ENCODE measurements at regions not wholly inside any gene's neighbourhood (a gene's known extent, or its start where the extent isn't known, plus 50 kb on each side); places are given as distances from the start of the nearest gene placed in this dataset.
A peak's percentile ranks its signal among the peaks of the same experiment; 100 is the strongest.

DNA sequence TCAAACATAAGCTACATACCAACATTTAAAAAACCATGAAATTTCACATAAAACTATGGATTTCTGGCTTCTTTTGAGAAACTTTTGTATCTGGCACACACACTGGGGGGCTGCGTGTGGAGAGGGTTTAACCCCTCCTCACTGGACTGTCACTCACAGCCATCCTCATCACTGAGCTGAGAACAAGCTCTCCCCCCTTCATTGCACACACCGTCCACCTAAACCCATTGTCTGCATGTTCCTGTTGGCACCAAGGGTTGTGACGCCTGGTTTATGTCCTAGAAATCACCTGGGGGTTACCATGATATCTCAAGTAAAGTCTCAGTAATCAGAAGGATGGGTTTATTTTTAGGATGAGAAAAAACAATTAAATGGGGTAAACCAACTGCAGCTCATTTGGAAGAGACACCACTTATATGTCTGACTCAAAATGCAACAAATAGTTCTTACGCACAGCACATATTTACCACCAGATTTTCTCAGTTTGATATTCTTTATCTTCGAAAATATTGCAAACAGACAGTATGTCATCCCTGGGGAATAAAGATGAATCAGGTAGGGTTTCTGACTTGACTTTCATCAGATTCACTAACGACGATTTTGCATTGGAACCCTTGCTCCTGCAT is 218.5 kb upstream of the KLF6 start:
- DNase-seq, result no peak

- no peak for DNase-seq
Measured at GRCh38 chr10:4001811-4002210, 216.8 kb upstream of the KLF6 start.

DNA sequence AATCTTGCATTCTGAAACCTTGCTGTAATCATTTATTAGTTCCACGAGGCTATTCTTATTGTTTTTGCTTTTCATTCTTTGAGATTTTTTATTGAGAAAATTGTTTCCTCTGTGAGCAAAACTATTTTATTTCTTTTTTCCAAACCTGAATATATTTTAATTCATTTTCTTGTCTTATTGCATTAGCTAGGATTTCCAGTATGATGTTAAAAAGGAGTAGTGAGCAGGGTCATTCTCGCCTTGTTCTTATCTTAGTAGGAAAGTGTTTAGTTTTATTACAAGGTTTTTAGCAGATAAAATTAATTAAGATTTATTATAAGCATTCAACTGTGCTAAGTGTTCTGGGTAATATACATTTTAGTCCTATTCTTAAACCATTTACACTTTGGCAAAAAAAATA is 214.6 kb upstream of the KLF6 start:
- no peak for DNase-seq

DNA sequence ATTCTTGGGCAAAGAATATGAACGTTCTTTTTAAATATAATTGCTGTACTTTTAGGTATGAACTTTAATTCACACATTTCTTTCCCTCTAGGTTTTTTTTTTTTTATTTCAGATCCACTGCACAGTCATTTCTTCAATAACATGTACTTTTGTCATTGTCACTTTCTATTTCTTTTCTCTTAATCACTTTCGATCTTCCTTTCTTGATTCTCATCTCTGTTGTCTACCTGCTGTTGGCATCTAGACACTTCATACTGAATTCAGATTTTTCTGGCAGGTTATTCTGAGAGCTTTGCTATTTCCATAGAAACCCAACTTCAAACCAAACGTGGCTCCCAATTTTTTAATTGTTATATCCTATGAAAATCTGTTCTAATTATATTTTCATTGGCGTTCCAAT is 211.7 kb upstream of the KLF6 start:
- no peak for DNase-seq

GRCh38 chr10:3995302-3996210 is 210.5 kb upstream of the KLF6 start:
- no peak for DNase-seq

- DNase-seq, result no peak
Measured at GRCh38 chr10:3992382-3993178, 207.6 kb upstream of the KLF6 start.

DNA sequence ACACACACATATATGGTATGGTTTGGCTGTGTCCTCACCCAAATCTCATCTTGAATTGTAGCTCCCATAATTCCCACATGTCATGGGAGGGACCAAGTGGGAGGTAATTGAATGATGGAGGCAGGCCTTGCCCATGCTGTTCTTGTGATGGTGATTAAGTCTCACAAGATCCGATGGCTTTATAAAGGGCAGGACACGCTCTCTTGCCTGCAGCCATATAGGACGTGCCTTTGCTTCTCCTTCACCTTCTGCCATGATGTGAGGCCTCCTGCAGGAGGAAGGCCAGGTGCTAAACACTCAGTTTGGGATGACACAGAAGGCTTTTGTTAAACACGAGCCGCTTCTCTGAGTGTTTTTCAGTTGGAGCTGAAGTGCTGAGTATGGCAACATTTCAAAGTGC is 205.3 kb upstream of the KLF6 start:
- DNase-seq, result no peak

- DNase-seq, result no peak
Measured at GRCh38 chr10:3987143-3987974, 202.3 kb upstream of the KLF6 start.

DNA sequence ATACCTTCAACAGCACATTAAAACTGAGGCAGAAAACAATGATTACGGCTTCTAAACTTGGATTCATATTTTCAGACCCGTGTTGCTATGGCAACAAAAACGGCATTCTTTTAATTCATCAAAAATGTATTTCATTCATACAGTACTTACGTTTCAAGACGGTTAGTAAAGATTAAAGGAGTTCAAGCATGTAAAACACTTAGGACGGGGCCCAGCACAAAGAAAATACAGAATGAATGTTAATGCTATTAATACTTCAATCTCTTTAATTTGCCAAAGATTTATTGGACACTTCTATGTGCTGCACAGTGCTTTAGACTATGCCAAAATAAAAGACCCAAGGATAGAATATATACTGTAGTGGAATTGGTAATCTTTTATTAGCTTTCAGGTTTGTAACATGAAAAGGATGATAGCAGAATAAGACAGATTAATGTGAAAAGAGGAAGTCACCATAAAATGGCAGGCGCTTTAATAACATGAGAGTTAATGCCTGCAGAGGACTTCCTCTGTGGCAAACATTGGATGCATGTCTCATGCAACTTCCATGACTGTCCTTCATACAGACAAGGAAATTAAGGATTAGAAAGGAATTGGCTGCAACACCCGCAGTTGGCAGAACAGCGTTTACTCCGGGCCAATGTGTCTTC is 201.6 kb upstream of the KLF6 start:
- DNase-seq, result no peak

- DNase-seq, result no peak
Measured at GRCh38 chr10:3982746-3983442, 197.9 kb upstream of the KLF6 start.

DNA sequence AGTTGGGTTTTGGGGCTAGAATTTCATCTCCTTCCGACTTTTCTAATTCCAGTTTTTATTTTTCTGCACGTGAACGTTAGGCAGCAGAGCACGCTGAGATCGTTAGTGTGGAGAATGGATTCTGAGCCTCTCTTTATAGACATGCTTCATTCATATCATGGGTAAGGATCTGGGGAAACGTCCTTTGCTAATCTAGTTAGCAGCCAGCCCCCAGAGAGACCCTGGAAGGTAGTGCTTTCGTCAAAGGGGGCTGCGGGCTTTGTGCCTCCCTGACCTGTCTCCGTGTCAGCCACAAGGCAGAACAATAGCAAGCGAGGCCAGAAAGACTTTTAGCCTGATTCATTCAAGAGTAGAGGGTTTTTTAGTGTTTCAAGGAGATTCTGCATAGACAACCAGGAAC is 196.3 kb upstream of the KLF6 start:
- no peak for DNase-seq

- no peak for DNase-seq
Measured at GRCh38 chr10:3980660-3981059, 195.7 kb upstream of the KLF6 start.

DNA sequence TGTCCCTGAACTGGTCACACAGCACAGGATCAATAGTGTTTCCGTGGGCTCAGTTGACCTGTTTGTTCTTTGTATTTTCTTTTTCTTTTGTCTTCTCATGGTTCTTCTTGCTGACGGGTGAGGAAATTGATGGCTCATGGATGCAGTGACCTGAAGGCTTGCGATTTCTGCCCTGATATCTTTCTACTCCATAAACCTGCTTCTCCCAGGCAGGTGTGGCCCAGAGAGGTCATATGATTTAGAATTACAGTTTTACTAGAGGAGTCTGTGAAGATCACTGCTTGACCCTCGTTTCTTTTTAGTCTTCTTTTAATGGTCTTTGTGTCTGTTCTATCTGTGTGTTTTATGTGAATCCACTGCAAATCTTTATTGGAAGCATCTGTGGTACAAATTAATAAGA is 195.1 kb upstream of the KLF6 start:
- DNase-seq, result no peak

- peak in 1 of 2 donors; percentile 36 for DNase-seq
Measured at GRCh38 chr10:3978761-3979160, 193.8 kb upstream of the KLF6 start.

GRCh38 chr10:3978174-3978573 is 193.2 kb upstream of the KLF6 start:
- no peak for DNase-seq

- no peak for DNase-seq
Measured at GRCh38 chr10:3977761-3978160, 192.8 kb upstream of the KLF6 start.

DNA sequence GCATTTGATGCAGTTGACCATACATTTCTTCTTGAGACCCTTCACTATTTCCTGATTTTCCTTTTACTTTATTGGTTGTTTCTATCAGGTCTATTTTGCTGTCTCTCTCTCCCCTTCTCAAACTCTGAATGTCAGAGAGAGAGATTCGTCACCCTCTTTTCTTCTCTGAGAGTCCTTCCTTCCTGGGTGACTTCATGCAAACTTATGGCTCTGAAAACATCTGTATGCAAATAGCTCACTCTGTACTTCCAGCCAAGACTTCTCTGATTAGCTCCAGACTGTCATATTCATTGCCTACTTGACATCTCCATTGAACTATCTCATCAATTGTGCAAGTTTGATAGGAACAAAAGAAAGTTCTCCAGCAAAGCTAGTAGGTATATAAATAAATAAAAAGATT is 191.7 kb upstream of the KLF6 start:
- peak in 1 of 2 donors; percentile 27 for DNase-seq

- no peak for DNase-seq
Measured at GRCh38 chr10:3976171-3976570, 191.2 kb upstream of the KLF6 start.

DNA sequence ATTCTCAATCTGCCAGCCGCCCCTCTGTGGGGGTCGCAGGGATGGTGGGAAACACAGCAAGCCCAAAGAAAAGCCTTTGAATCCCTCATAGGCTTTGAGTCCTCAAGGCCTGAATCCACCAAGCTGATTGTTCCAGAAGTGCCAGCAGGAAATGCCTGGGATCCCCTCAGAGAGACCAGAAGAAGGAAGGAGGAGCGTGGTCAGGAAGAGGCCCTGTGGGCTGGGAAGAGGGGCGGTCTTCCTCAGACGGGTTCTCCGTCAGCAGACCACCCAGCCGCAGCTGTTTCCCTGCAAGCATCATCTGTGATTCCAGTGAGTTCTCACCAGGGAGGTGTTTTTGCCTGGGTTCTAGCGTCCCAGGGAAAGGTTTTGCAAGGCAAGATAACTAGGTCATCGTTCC is 190.0 kb upstream of the KLF6 start:
- DNase-seq, result no peak

DNA sequence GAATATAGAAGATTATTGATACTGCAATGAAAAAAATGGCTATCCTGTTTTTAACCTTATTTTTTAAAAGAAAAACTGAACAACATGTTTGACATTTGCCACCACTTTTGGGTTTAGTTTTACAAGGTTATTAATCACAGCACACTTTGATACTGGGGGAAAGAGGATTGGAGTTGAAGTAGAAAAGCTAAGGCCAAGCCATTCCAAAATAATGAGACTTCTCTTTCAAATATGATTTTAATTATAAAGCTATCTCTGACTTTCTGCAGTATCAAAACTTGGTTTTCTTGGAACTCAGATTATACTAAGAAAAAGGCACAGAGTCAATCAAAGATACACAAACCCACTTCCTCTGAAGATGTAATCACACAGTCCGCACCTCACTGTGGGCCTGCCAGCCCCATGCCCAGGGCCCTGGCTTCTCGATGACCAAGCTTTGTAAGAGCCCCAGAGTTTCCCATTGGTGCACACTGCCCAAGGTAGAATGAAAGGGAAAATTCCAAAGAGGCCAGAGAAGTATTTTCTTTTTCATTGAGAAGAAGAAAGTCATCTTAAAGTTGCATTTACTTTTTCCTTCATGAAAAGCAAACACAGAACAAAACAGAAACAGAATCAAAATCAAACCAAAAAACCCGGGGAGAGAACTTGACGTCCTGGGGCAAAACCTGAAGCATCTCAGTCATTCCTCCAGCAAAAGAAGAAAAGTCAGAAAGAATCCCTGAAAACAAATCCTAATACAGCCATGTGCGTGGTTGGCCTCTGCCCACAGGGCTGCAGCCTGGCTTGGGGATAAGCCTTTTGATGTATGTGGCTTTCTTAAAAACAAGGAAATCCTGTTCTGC is 187.7 kb upstream of the KLF6 start:
- DNase-seq, result peak; percentile 21 to 45

DNA sequence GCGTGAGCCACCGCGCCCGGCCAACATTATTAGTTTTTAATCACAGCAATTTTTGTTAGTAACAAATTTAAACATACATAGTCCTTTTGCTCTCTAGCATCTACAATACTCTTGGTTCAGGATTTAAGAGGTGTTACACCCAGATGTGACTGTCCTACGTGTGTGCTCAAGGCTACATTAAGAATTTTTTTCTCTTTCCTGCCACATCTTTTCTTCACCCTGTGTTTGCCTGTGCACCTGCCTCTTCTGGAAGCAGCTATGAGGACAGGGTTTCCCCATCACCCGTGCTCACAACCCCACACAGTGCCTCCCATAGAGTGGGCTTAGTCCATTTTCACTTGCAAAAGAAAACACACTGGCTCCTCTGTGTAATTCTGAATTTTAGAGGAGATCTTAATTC is 186.7 kb upstream of the KLF6 start:
- peak in 1 of 2 donors; percentile 24 for DNase-seq
